ENCODE measurements at regions not wholly inside any gene's neighbourhood (a gene's known extent, or its start where the extent isn't known, plus 50 kb on each side); places are given as distances from the start of the nearest gene placed in this dataset.

GRCh38 chr10:84997870-84998269, 669.5 kb downstream of the CCSER2 start (continued):
- TF ChIP-seq, protein P1, sequence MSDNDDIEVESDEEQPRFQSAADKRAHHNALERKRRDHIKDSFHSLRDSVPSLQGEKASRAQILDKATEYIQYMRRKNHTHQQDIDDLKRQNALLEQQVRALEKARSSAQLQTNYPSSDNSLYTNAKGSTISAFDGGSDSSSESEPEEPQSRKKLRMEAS (CRISPR knock-in tag; IDR thresholded peaks at IDR 0.05) = no peak
- no peak for TF ChIP-seq ATF2 (CRISPR knock-in tag; IDR thresholded peaks at IDR 0.05; ENCODE audit: borderline replicate concordance, low read depth)
- no peak for TF ChIP-seq ATF1 (CRISPR knock-in tag; IDR thresholded peaks at IDR 0.05)
- no peak for TF ChIP-seq TP53 (CRISPR knock-in tag; IDR thresholded peaks at IDR 0.05)
- no peak for TF ChIP-seq CREM (CRISPR knock-in tag; IDR thresholded peaks at IDR 0.05)
- TF ChIP-seq USF1 (CRISPR knock-in tag; IDR thresholded peaks at IDR 0.05) = no peak
- TF ChIP-seq RELA (CRISPR knock-in tag; IDR thresholded peaks at IDR 0.05; ENCODE audit: borderline replicate concordance) = no peak
- TF ChIP-seq NR3C1 (CRISPR knock-in tag; conservative IDR thresholded peaks at IDR 0.05; ENCODE audit: low read depth) = no peak
- TF ChIP-seq ZBTB21 (CRISPR knock-in tag; IDR thresholded peaks at IDR 0.05; ENCODE audit: borderline replicate concordance) = no peak
- no peak for TF ChIP-seq PRRX2 (CRISPR knock-in tag; IDR thresholded peaks at IDR 0.05)

GRCh38 chr10:84999929-85000328, 671.5 kb downstream of the CCSER2 start:
- Mint-ChIP-seq H3K9me3 (peaks cover 9% of the 10 kb centered on the region), H3K27ac (no peak overlapping the region), H3K27me3 (ENCODE audit: low read depth) (no peaks in the 10 kb centered on the region), H3K36me3 (no peaks in the 10 kb centered on the region), H3K4me1 (0 out of 2 replicates have a peak, but pooled peaks cover 2% of the 10 kb centered on the region), H3K4me3 (no peak overlapping the region)
- ChIA-PET POLR2A (no interaction called here), CTCF (no interaction called here)
- TF ChIP-seq, protein P2, sequence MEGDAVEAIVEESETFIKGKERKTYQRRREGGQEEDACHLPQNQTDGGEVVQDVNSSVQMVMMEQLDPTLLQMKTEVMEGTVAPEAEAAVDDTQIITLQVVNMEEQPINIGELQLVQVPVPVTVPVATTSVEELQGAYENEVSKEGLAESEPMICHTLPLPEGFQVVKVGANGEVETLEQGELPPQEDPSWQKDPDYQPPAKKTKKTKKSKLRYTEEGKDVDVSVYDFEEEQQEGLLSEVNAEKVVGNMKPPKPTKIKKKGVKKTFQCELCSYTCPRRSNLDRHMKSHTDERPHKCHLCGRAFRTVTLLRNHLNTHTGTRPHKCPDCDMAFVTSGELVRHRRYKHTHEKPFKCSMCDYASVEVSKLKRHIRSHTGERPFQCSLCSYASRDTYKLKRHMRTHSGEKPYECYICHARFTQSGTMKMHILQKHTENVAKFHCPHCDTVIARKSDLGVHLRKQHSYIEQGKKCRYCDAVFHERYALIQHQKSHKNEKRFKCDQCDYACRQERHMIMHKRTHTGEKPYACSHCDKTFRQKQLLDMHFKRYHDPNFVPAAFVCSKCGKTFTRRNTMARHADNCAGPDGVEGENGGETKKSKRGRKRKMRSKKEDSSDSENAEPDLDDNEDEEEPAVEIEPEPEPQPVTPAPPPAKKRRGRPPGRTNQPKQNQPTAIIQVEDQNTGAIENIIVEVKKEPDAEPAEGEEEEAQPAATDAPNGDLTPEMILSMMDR (IDR thresholded peaks at IDR 0.05) = no peak
- TF ChIP-seq CDX4 (CRISPR knock-in tag; IDR thresholded peaks at IDR 0.05; ENCODE audit: borderline replicate concordance) (no peak), CREB1 (CRISPR knock-in tag; IDR thresholded peaks at IDR 0.05) (no peak), NFYB (CRISPR knock-in tag; conservative IDR thresholded peaks at IDR 0.05; ENCODE audit: low read depth) (no peak), ELF4 (CRISPR knock-in tag; IDR thresholded peaks at IDR 0.05; ENCODE audit: low read depth) (no peak), KAT7 (CRISPR knock-in tag; IDR thresholded peaks at IDR 0.05; ENCODE audit: borderline replicate concordance) (no peak), JAZF1 (CRISPR knock-in tag; IDR thresholded peaks at IDR 0.05) (no peak), CREM (CRISPR knock-in tag; IDR thresholded peaks at IDR 0.05) (no peak), ZNF671 (CRISPR knock-in tag; IDR thresholded peaks at IDR 0.05) (no peak)
- TF ChIP-seq, protein P3, sequence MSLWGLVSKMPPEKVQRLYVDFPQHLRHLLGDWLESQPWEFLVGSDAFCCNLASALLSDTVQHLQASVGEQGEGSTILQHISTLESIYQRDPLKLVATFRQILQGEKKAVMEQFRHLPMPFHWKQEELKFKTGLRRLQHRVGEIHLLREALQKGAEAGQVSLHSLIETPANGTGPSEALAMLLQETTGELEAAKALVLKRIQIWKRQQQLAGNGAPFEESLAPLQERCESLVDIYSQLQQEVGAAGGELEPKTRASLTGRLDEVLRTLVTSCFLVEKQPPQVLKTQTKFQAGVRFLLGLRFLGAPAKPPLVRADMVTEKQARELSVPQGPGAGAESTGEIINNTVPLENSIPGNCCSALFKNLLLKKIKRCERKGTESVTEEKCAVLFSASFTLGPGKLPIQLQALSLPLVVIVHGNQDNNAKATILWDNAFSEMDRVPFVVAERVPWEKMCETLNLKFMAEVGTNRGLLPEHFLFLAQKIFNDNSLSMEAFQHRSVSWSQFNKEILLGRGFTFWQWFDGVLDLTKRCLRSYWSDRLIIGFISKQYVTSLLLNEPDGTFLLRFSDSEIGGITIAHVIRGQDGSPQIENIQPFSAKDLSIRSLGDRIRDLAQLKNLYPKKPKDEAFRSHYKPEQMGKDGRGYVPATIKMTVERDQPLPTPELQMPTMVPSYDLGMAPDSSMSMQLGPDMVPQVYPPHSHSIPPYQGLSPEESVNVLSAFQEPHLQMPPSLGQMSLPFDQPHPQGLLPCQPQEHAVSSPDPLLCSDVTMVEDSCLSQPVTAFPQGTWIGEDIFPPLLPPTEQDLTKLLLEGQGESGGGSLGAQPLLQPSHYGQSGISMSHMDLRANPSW (CRISPR knock-in tag; conservative IDR thresholded peaks at IDR 0.05; ENCODE audit: low read depth) = no peak
- TF ChIP-seq, protein P4, sequence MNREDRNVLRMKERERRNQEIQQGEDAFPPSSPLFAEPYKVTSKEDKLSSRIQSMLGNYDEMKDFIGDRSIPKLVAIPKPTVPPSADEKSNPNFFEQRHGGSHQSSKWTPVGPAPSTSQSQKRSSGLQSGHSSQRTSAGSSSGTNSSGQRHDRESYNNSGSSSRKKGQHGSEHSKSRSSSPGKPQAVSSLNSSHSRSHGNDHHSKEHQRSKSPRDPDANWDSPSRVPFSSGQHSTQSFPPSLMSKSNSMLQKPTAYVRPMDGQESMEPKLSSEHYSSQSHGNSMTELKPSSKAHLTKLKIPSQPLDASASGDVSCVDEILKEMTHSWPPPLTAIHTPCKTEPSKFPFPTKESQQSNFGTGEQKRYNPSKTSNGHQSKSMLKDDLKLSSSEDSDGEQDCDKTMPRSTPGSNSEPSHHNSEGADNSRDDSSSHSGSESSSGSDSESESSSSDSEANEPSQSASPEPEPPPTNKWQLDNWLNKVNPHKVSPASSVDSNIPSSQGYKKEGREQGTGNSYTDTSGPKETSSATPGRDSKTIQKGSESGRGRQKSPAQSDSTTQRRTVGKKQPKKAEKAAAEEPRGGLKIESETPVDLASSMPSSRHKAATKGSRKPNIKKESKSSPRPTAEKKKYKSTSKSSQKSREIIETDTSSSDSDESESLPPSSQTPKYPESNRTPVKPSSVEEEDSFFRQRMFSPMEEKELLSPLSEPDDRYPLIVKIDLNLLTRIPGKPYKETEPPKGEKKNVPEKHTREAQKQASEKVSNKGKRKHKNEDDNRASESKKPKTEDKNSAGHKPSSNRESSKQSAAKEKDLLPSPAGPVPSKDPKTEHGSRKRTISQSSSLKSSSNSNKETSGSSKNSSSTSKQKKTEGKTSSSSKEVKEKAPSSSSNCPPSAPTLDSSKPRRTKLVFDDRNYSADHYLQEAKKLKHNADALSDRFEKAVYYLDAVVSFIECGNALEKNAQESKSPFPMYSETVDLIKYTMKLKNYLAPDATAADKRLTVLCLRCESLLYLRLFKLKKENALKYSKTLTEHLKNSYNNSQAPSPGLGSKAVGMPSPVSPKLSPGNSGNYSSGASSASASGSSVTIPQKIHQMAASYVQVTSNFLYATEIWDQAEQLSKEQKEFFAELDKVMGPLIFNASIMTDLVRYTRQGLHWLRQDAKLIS (CRISPR knock-in tag; IDR thresholded peaks at IDR 0.05; ENCODE audit: borderline replicate concordance) = no peak
- TF ChIP-seq, protein P5, sequence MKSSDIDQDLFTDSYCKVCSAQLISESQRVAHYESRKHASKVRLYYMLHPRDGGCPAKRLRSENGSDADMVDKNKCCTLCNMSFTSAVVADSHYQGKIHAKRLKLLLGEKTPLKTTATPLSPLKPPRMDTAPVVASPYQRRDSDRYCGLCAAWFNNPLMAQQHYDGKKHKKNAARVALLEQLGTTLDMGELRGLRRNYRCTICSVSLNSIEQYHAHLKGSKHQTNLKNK (CRISPR knock-in tag; IDR thresholded peaks at IDR 0.05) = no peak
- TF ChIP-seq, protein P6, sequence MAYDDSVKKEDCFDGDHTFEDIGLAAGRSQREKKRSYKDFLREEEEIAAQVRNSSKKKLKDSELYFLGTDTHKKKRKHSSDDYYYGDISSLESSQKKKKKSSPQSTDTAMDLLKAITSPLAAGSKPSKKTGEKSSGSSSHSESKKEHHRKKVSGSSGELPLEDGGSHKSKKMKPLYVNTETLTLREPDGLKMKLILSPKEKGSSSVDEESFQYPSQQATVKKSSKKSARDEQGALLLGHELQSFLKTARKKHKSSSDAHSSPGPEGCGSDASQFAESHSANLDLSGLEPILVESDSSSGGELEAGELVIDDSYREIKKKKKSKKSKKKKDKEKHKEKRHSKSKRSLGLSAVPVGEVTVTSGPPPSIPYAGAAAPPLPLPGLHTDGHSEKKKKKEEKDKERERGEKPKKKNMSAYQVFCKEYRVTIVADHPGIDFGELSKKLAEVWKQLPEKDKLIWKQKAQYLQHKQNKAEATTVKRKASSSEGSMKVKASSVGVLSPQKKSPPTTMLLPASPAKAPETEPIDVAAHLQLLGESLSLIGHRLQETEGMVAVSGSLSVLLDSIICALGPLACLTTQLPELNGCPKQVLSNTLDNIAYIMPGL (CRISPR knock-in tag; IDR thresholded peaks at IDR 0.05) = no peak
- DNase-seq (ENCODE audit: low spot score) (no peak), ATAC-seq (no peak)

Measured in WTC11 (cell line).